BJ (cell line): ENCODE measurements at regions not wholly inside any gene's neighbourhood (a gene's known extent, or its start where the extent isn't known, plus 50 kb on each side); places are given as distances from the start of the nearest gene placed in this dataset.

Source experiments
- CTCF ChIA-PET: fragments of 350-600 bp; formaldehyde crosslinking; extraction: SDS; loops from one replicate; lab custom pipeline; 2021; ENCODE audit warnings: antibody characterized with exemption, inconsistent platforms; lab: Yijun Ruan, JAX
- POLR2A ChIA-PET: fragments of 300-600 bp; sonication (Branson Sonifier 250); formaldehyde crosslinking; extraction: SDS; loops from one replicate; lab custom pipeline; 2021; ENCODE audit warnings: antibody characterized with exemption; lab: Charles Lee
- DNase-seq: peaks from one replicate; pipeline ENCODE4 v3.0.0-alpha.2; 2011; ENCODE audit warnings: low read depth
- H3K27me3 ChIP-seq: 2 replicates; pipeline ENCODE4 v1.6.0; 2011; ENCODE audit warnings: low read length; ENCODE audit not compliant: control insufficient read depth, insufficient read depth
- H3K36me3 ChIP-seq: 2 replicates; pipeline ENCODE4 v1.5.1; 2011; ENCODE audit warnings: low read length; ENCODE audit not compliant: control insufficient read depth, insufficient read depth
- H3K4me3 ChIP-seq: 2 replicates; pipeline ENCODE4 v1.5.1; 2011; ENCODE audit warnings: low read depth, mild to moderate bottlenecking, control low read depth, low read length
- TF ChIP-seq, protein P1 (sequence below): IDR thresholded peaks from 2 replicates; pipeline ENCODE4 v1.5.1; 2011; ENCODE audit warnings: low read depth, mild to moderate bottlenecking, control low read depth, inconsistent platforms, low read length, moderate library complexity; ENCODE audit not compliant: insufficient read depth

DNA sequence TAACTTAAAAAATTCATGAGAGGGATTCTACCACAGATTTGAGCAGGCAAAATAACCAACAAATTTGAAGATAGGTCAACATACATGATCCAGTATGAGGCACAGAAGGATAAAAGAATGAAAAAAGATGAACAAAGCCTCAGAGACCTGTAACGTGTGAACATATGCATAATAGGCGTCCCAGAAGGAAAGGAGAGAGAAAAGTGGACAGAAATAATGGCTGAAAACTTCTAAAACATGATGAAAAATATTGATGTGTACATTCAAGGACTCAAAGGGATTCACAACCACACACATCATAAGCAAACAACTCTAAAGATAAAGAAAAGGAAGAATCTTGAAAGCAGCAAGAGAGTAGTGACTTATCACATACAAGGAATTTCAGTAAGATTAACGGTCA is 100.1 kb upstream of the PARD3B start:
- Histone ChIP-seq H3K4me3 (no peak overlapping the region), H3K27me3 (0 out of 2 replicates have a peak, but pooled peaks cover 1% of the 10 kb centered on the region), H3K36me3 (no peaks in the 10 kb centered on the region)
- ChIA-PET CTCF (no interaction called here), POLR2A (no interaction called here)
- TF ChIP-seq, protein P1, sequence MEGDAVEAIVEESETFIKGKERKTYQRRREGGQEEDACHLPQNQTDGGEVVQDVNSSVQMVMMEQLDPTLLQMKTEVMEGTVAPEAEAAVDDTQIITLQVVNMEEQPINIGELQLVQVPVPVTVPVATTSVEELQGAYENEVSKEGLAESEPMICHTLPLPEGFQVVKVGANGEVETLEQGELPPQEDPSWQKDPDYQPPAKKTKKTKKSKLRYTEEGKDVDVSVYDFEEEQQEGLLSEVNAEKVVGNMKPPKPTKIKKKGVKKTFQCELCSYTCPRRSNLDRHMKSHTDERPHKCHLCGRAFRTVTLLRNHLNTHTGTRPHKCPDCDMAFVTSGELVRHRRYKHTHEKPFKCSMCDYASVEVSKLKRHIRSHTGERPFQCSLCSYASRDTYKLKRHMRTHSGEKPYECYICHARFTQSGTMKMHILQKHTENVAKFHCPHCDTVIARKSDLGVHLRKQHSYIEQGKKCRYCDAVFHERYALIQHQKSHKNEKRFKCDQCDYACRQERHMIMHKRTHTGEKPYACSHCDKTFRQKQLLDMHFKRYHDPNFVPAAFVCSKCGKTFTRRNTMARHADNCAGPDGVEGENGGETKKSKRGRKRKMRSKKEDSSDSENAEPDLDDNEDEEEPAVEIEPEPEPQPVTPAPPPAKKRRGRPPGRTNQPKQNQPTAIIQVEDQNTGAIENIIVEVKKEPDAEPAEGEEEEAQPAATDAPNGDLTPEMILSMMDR = no peak
- DNase-seq = no peak

GRCh38 chr2:204447722-204448121 is 97.6 kb upstream of the PARD3B start:
- TF ChIP-seq, protein P1 = no peak
- CTCF ChIA-PET = no interaction called here
- H3K36me3 ChIP-seq = no peaks in the 10 kb centered on the region
- 0 out of 2 replicates have a peak, but pooled peaks cover 1% of the 10 kb centered on the region for H3K27me3 ChIP-seq
- no peak for DNase-seq
- H3K4me3 ChIP-seq = no peak overlapping the region
- POLR2A ChIA-PET = no interaction called here

- ChIA-PET POLR2A (no interaction called here), CTCF (interaction anchor here (0.8 kb wide), 1 partner anchor 13 kb away, joined by 3 read pairs; no protein-coding TSS in a partner anchor)
- no peak for DNase-seq
- H3K27me3 ChIP-seq = no peaks in the 10 kb centered on the region
- H3K36me3 ChIP-seq = no peaks in the 10 kb centered on the region
- no peak overlapping the region for H3K4me3 ChIP-seq
- TF ChIP-seq, protein P1 = no peak
Measured at GRCh38 chr2:204449977-204450376, 95.3 kb upstream of the PARD3B start.

- CTCF ChIA-PET = interaction anchor here (0.6 to 1.6 kb wide), 3 partner anchors 8 to 17 kb away, joined by 3 to 4 read pairs (median 3); no protein-coding TSS in a partner anchor
- POLR2A ChIA-PET = no interaction called here
- Histone ChIP-seq H3K27me3 (no peaks in the 10 kb centered on the region), H3K4me3 (no peak overlapping the region), H3K36me3 (no peaks in the 10 kb centered on the region)
- TF ChIP-seq, protein P1 = no peak
- no peak for DNase-seq
Measured at GRCh38 chr2:204451766-204452165, 93.5 kb upstream of the PARD3B start.

GRCh38 chr2:204452464-204453023 is 92.7 kb upstream of the PARD3B start:
- TF ChIP-seq, protein P1 = no peak
- Histone ChIP-seq H3K4me3 (no peak overlapping the region; the same call in 1 of the 2 replicates), H3K27me3 (no peaks in the 10 kb centered on the region), H3K36me3 (no peaks in the 10 kb centered on the region)
- peak; percentile 100 for DNase-seq
- CTCF ChIA-PET = interaction anchor here (1.2 to 1.6 kb wide), 2 partner anchors 9 to 16 kb away, joined by 3 to 4 read pairs; no protein-coding TSS in a partner anchor
- POLR2A ChIA-PET = no interaction called here
